ENCODE measurements at regions not wholly inside any gene's neighbourhood (a gene's known extent, or its start where the extent isn't known, plus 50 kb on each side); places are given as distances from the start of the nearest gene placed in this dataset.
"Not testable (repeated sequence)": the region's sequence is repeated elsewhere in the genome, so short reads cannot be mapped to it uniquely, and the experiment has no call there.

DNA sequence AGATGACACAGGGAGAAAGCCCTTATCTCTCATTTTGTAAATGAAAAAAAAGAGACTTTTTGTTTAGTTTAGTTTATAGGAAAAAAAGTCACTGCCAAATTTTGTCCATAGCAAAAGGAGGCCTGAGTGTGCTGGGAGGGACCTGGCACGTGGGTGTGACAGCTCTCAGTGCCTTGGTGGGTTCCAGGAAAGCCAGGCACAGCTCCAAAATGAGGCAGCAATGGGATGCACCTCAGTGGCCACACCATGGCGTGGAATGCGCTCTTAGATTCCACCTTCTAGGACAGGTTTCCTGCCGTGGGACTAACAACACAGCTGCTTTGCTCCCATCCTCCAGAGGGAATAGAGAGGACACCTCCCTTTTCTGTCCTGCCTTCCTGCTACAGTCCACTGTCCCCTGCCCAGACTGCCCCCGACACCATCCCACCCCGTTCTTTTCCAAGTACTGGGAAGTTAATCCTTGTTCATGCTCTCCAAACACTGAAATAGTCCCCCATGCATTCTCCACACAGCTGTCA, 207.6 kb downstream of the EMP1 start:
- Histone ChIP-seq H3K27me3 (replicated peaks) (no peaks in the 10 kb centered on the region), H3K36me3 (replicated peaks) (no peaks in the 10 kb centered on the region), H3K4me3 (ENCODE audit: low read depth, low read length) (no peak overlapping the region), H3K27ac (no peak overlapping the region)
- TF ChIP-seq, protein P1, sequence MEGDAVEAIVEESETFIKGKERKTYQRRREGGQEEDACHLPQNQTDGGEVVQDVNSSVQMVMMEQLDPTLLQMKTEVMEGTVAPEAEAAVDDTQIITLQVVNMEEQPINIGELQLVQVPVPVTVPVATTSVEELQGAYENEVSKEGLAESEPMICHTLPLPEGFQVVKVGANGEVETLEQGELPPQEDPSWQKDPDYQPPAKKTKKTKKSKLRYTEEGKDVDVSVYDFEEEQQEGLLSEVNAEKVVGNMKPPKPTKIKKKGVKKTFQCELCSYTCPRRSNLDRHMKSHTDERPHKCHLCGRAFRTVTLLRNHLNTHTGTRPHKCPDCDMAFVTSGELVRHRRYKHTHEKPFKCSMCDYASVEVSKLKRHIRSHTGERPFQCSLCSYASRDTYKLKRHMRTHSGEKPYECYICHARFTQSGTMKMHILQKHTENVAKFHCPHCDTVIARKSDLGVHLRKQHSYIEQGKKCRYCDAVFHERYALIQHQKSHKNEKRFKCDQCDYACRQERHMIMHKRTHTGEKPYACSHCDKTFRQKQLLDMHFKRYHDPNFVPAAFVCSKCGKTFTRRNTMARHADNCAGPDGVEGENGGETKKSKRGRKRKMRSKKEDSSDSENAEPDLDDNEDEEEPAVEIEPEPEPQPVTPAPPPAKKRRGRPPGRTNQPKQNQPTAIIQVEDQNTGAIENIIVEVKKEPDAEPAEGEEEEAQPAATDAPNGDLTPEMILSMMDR (IDR thresholded peaks at IDR 0.05; ENCODE audit: low read depth, low read length, missing control alignments), result no peak
- no peak for DNase-seq
- in situ Hi-C loops (cut with HindIII; ENCODE audit: low pct_ligation_motif_present, low sequenced_read_pairs), result no loop called here

DNA sequence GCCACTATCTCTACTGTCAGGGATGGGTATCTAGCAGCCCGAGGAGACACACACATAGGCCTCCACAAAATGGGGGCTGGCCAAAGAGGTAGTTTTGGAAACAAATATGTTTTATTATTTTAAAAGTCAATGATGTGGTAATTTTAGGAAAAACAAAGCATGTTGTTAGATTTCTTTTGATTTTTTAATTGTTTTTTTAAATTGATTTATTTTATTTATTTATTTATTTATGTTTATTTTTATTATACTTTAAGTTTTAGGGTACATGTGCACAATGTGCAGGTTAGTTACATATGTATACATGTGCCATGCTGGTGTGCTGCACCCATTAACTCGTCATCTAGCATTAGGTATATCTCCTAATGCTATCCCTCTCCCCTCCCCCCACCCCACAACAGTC, 194.8 kb downstream of the EMP1 start:
- H3K27ac ChIP-seq; in situ Hi-C loops (cut with HindIII; ENCODE audit: low pct_ligation_motif_present, low sequenced_read_pairs); H3K27me3 ChIP-seq (replicated peaks); H3K4me3 ChIP-seq (ENCODE audit: low read depth, low read length); H3K36me3 ChIP-seq (replicated peaks); DNase-seq: not testable (repeated sequence)

DNA sequence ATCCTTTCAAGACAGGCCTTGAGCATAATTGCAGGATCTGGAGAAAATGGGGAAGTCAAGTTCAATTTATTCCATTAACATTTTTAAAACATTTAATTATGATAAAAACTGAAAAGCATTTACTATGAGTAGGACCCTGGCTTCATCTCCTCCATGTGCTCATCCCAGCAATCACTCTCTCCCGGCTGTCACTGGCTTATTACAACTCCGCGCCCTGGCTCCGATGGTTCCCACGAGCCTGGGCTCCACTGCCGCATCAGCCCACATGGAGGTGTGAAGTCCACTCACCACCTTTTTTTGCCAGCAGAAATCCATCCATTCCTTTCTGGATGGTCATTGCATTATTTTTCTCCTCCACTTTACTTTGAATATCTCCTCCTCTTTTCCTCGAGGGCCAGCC, 194.4 kb downstream of the EMP1 start:
- in situ Hi-C loops (cut with HindIII; ENCODE audit: low pct_ligation_motif_present, low sequenced_read_pairs), result no loop called here
- Histone ChIP-seq H3K27ac (no peak overlapping the region), H3K4me3 (ENCODE audit: low read depth, low read length) (no peak overlapping the region), H3K36me3 (replicated peaks) (no peaks in the 10 kb centered on the region), H3K27me3 (replicated peaks) (no peaks in the 10 kb centered on the region)
- no peak for DNase-seq
- TF ChIP-seq, protein P1 (IDR thresholded peaks at IDR 0.05; ENCODE audit: low read depth, low read length, missing control alignments), result no peak

DNA sequence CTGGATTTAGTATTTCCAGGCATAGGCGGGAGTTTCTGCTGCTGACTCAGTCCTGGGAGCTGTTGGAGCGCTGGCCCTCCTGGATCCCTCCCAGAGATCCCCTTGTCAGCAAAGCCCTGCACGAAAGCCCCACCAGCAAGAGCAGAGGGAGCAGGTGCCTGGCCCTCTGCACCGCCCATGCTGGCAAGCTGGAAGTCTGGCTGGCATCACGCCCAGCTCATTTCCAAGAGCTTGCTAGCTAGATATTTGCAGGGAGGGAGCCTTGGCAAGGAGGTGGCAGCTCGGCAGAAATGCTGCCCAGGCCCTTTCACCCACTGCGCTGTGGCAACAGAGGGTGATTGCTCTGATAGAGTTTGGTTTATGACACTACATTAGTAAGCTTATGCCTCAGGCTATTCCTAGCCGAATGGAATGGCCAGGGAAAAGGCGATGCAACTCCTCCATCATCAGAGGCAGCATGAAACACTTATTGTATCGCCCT, 193.9 kb downstream of the EMP1 start:
- no peak overlapping the region for H3K4me3 ChIP-seq (ENCODE audit: low read depth, low read length)
- H3K27me3 ChIP-seq (replicated peaks), result no peaks in the 10 kb centered on the region
- in situ Hi-C loops (cut with HindIII; ENCODE audit: low pct_ligation_motif_present, low sequenced_read_pairs), result no loop called here
- H3K36me3 ChIP-seq (replicated peaks), result no peaks in the 10 kb centered on the region
- TF ChIP-seq, protein P1 (IDR thresholded peaks at IDR 0.05; ENCODE audit: low read depth, low read length, missing control alignments), result no peak
- H3K27ac ChIP-seq, result no peak overlapping the region
- peak; percentile 2 for DNase-seq

DNA sequence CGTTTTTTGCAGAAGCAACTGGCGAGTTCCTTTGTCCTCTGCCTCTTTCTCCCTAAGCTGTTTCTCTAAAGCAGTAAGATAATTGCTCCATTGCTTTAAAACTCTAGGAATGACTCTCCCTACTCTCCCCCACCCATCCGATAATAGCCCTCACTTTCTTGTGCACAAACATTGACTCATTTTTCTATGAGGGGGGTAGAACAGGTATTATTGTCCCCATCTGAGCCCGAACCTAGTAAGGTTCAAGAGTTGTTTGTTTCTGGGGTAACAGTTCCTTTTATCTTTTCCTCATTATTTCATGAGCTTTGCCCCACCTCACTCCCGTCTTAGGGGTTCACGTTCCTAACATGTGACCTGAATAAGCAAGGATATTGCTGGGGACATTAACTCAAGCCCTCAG, 190.6 kb downstream of the EMP1 start:
- no peak for DNase-seq

DNA sequence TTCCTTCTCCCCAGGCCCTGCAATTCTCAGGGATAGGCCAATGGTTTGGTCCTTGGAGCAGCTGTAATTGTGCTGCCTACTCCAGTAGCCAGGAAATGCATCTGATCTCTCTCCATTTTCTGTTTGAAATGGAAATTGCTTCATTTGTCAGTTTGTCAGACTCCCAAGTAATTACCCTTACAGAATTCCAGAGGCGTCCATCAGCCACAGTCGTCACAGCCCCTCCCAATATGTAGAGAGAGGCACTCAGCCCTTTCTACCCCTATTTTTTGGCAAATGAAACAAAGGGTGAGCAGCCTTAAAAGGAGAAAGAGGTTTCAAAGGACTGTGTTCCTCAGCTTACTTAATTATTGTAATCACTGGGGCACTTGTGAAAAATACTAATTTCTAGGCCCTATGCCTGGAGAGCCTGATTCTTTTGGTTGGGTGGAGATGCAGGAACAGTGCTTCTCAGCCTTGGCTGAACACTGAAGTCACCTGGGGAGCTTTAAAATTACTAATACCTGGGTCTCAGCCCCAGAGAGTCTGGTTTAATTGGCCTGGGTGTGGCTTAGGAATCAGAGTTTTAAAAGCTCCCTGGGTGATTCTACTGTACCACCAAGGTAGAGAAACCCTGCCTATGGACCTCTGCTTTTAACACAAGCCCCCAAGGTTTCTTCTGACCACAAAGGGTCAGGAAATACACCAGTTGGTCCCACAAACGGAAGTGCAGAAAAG, 190.0 kb downstream of the EMP1 start:
- Histone ChIP-seq H3K27ac (no peak overlapping the region), H3K27me3 (replicated peaks) (no peaks in the 10 kb centered on the region), H3K4me3 (ENCODE audit: low read depth, low read length) (no peak overlapping the region), H3K36me3 (replicated peaks) (no peaks in the 10 kb centered on the region)
- in situ Hi-C loops (cut with HindIII; ENCODE audit: low pct_ligation_motif_present, low sequenced_read_pairs), result no loop called here
- TF ChIP-seq, protein P1 (IDR thresholded peaks at IDR 0.05; ENCODE audit: low read depth, low read length, missing control alignments), result no peak
- no peak for DNase-seq

More for the DNA sequence above, 190.6 kb downstream of the EMP1 start:
- Histone ChIP-seq H3K4me3 (ENCODE audit: low read depth, low read length) (no peak overlapping the region), H3K27me3 (replicated peaks) (no peaks in the 10 kb centered on the region), H3K27ac (no peak overlapping the region), H3K36me3 (replicated peaks) (no peaks in the 10 kb centered on the region)
- in situ Hi-C loops (cut with HindIII; ENCODE audit: low pct_ligation_motif_present, low sequenced_read_pairs), result no loop called here
- TF ChIP-seq, protein P1 (IDR thresholded peaks at IDR 0.05; ENCODE audit: low read depth, low read length, missing control alignments), result no peak
